SIG-M5 treated with dmso at 0.1 percent for 504 hours (cell line): ENCODE measurements at regions not wholly inside any gene's neighbourhood (a gene's known extent, or its start where the extent isn't known, plus 50 kb on each side); places are given as distances from the start of the nearest gene placed in this dataset.
A peak's percentile ranks its signal among the peaks of the same experiment; 100 is the strongest.

Experiments
- DNase-seq: peaks from one replicate; lab custom pipeline; 2025; ENCODE audit not compliant: unreplicated experiment; lab: John Stamatoyannopoulos, UW

- DNase-seq: no peak
Measured at GRCh38 chr12:113622410-113622809, 150.7 kb upstream of the LHX5 start.

GRCh38 chr12:113620437-113620976 is 148.8 kb upstream of the LHX5 start:
- DNase-seq: no peak

GRCh38 chr12:113619202-113619601 is 147.5 kb upstream of the LHX5 start:
- DNase-seq: no peak

DNA sequence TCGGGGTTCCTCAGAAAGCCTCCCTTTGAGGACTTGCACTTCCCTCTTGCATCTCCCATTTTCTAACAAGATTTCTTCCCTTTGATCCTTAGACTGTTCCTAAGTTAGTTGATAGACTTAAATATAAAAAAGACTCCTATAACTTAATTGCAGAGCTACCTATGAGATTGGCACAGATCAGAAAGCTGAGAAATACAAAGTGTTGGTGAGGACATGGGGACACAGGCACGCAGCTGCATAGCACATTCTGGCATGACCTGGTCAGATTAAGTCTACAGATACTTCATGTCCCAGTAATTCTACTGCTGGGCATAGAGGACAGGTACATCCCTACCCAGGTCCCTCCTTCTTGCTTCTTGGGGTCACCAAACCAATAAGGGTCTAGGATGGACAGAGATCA is 141.7 kb upstream of the LHX5 start:
- DNase-seq: no peak

- no peak for DNase-seq
Measured at GRCh38 chr12:113612793-113613192, 141.1 kb upstream of the LHX5 start.

- no peak for DNase-seq
Measured at GRCh38 chr12:113612076-113612728, 140.5 kb upstream of the LHX5 start.

GRCh38 chr12:113611652-113612051 is 140.0 kb upstream of the LHX5 start:
- no peak for DNase-seq

GRCh38 chr12:113610698-113611097 is 139.0 kb upstream of the LHX5 start:
- no peak for DNase-seq

GRCh38 chr12:113609692-113610469 is 138.2 kb upstream of the LHX5 start:
- DNase-seq: no peak

DNA sequence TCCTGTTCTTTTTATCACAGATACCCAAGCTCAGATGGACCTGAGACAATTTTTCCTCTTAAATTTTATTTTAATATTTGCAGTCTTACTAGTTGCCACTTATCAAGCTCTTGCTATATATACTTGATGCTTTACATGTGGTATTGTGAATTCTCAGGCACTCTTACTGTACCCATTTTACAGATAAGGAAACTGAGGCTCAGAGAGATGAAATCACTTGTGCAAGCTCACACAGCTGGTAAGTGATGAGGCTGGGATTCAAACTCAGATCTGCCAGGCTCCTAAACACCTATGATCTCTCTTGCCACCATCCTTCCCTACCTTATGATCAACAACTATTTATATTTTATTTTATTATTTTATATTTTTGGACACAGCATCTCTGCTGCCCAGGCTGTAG is 133.0 kb upstream of the LHX5 start:
- DNase-seq: no peak

GRCh38 chr12:113601656-113602263 is 130.1 kb upstream of the LHX5 start:
- no peak for DNase-seq

GRCh38 chr12:113598815-113599406 is 127.2 kb upstream of the LHX5 start:
- no peak for DNase-seq

GRCh38 chr12:113594967-113595366 is 123.3 kb upstream of the LHX5 start:
- no peak for DNase-seq

DNA sequence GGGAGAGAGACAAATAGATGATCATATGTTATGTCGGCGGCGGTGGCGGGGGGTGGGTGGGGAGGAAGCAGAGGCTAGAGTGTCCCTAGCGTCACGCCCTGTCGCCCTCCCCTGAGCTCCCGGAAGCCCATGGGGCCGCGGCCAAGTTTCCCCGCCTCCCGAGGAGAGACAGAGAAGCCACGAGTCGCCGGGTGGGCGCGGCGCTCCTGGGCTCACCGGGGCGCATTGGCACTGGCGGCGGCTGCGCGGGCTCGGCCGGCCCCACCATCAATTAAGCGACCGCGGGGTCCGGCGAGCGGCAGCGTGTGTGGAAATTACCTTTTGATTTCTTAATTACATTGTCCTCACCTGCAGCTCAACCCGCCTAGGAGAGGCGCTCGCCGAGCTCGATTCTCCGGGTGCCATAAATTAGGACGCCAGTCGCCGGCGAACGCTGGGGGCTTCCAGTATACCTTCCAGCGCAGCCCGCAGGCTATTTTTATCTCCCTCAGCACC is 119.9 kb upstream of the LHX5 start:
- DNase-seq: peak; percentile 24

DNA sequence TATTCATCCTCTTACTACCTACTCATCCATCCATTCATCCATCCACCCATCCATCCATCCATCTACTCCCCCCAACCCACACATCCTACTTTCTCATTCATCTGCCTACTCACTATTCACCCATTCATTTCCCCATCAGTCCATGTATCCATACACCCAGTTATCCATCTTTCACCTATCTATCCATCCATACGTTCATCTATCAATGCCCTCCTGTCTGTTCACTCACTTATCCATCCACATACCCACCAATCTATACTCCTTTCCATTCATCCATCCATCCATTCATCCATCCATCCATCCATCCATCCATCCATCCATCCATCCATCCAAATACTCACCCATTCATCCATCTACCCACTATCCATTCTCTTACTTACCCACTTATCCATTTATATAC is 117.8 kb upstream of the LHX5 start:
- DNase-seq: no peak

GRCh38 chr12:113587720-113588119 is 116.0 kb upstream of the LHX5 start:
- DNase-seq: no peak

DNA sequence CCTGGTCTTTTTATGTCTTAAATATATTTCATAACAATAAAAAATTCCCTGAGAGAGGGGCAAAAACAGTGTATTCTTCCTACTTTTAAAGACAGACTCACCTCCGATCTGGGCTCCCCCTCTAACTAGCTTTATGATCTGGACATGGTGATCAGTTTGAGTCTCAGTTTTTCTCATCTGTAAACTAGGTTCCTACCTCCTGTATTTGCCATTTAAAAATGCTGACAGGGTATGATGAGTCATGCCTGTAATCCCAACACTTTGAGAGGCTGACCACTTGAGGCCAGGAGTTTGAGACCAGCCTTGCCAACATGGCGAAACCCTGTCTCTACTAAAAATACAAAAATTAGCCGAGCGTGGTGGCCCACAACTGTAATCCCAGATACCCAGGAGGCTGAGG is 114.8 kb upstream of the LHX5 start:
- no peak for DNase-seq

DNA sequence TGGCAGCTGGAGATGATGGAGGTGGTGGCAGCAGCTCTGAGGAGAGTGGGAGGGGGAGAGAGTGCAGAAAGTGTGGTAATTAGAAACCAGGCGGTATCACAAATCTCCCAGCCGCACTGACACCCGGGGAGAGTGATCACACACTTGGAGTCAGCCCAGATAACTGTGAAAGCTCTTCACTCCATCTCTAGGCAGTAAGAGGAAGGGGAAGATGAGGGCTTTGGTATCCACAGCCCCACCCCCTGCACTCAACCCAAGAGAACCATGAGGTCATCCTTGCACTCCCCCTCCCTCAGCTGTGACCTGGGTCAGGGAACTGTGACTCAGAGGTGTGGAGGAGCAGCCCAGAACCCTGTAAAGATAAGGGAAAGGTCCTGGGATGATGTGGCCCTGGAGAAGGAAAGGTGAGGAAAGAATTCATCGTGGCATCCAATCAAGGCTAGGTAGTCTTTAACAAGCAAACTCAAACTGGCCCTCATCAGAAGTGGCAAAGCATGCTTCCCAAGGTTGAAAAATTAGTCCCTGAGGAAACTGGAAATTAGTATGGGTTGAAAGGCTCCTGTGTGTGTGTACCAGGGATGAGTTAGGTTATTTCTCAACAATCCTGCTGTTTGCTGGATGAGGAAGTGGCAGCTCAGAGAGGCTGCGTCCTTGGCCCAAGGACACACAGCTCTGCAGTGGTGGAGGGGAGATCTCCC is 111.0 kb upstream of the LHX5 start:
- no peak for DNase-seq

GRCh38 chr12:113581342-113581741 is 109.7 kb upstream of the LHX5 start:
- DNase-seq: no peak

DNA sequence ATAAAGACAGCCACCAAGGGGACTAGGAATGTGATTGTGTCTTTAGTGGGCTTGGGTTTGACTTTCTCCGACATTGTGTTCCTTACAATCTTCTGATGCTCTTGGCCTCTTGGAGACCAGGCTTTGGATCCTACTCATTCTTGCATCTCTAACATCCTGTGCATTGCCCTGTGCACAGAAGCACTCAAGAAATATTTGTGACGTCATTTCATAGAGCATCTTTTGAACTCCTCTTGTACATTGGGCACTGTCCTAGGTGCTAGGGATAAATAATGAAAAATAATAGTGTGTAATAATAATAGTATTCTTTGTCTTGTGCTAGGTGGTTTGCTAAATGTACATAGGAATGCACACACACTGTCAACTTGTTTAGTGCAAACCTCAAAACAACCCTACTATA is 108.8 kb upstream of the LHX5 start:
- no peak for DNase-seq
